HepG2 (cell line): ENCODE measurements at regions not wholly inside any gene's neighbourhood (a gene's known extent, or its start where the extent isn't known, plus 50 kb on each side); places are given as distances from the start of the nearest gene placed in this dataset.

Source experiments
- CTCF ChIP-seq: sonication (generic); formaldehyde crosslinking; IDR thresholded peaks from 2 replicates; pipeline ENCODE4 v1.5.0; 2020; ENCODE audit warnings: mild to moderate bottlenecking, missing genetic modification reagents, moderate library complexity
- TARDBP ChIP-seq: sonication (generic); formaldehyde crosslinking; IDR thresholded peaks from 2 replicates; pipeline ENCODE4 v1.8.0; 2022; ENCODE audit warnings: mild to moderate bottlenecking, missing genetic modification reagents

DNA sequence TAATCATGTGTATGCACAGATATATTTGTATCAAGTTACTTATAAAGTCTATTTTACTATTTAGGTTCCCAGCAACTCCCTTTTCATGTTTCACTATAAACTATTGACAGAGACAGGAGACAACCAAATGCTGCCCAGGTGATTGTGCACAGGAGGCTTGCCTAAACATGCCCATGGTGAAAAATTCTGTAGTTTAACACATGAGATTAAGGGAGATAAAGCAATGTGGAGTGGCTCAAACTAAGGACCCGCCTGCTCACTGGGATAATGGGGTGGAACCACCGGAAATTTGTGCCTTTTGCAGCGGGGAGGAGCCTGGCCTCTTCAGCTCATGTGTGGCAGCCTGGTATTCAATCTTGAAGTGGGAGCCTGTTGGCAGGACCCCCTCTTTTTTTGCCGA is 459.5 kb upstream of the CNTN5 start:
- TF ChIP-seq CTCF (CRISPR knock-in tag) = no peak
- TF ChIP-seq TARDBP (CRISPR knock-in tag) = no peak
